Testis (tissue), 2 donors: ENCODE measurements at regions not wholly inside any gene's neighbourhood (a gene's known extent, or its start where the extent isn't known, plus 50 kb on each side); places are given as distances from the start of the nearest gene placed in this dataset.

Experiments used
- DNase-seq: peaks from one replicate; pipeline ENCODE4 v3.0.0-alpha.2; 2019
- H3K27ac ChIP-seq, 2 donors: fragments of 200-600 bp; sonication (generic); one replicate each; pipeline ENCODE4 v1.5.1; 2019
- H3K27me3 ChIP-seq: fragments of 200-600 bp; sonication (generic); one replicate; pipeline ENCODE4 v1.5.1; 2019
- H3K36me3 ChIP-seq: fragments of 200-600 bp; sonication (generic); one replicate; pipeline ENCODE4 v1.5.1; 2017; ENCODE audit warnings: low read depth; ENCODE audit errors: missing control alignments
- H3K4me1 ChIP-seq: fragments of 200-600 bp; sonication (generic); one replicate; pipeline ENCODE4 v1.5.1; 2019
- H3K4me3 ChIP-seq, 2 donors: fragments of 200-600 bp; sonication (generic); one replicate each; pipeline ENCODE4 v1.5.1; 2017 to 2019
- H3K9me3 ChIP-seq: fragments of 200-600 bp; sonication (generic); one replicate; pipeline ENCODE4 v1.5.1; 2017
- POLR2A ChIP-seq: fragments of 450-650 bp; IDR thresholded peaks from one replicate; pipeline ENCODE4 v1.6.1; 2017; ENCODE audit warnings: antibody characterized with exemption, mild to moderate bottlenecking, moderate library complexity
- WGBS, 2 donors: methylation state at CpG; one replicate each; pipeline ENCODE4 v1.1.5; 2018; 5-methylcytosine and 5-hydroxymethylcytosine counted together
- intact Hi-C: fragments of 100-400 bp; cut with DNase I; formaldehyde crosslinking; loops from one replicate; pipeline ENCODE4 v1.15.1; 2023; ENCODE audit warnings: low total_unique reads
- TF ChIP-seq, protein P1 (sequence below), 3 experiments: fragments of 450-650 bp in 2 of 3; fragments of 200-600 bp in 1 of 3; sonication (generic) in 1 of 3; IDR thresholded peaks; one replicate each; pipeline ENCODE4 v1.5.1; 2016 to 2019; ENCODE audit warnings: antibody characterized with exemption in 3 of 3, mild to moderate bottlenecking in 2 of 3, moderate library complexity in 1 of 3

DNA sequence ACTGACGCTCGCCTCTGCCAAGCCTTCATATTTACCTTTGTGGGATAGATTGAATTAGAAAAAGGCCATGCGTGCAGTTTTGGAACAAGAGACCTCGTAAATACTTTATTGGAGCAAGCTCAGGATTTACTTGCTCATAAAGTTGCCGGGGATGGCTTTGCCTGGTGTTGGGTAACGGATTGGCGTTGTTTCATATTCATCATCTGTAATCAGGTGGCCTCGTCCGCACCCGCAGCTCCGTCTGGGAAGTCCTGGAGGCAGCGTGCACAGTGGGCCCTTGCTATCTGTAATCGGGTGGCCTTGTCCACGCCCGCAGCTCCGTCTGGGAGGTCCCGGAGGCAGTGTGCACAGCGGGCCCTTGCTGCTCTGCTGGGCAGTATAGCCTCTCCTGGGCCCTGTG lies 1209.3 kb downstream of the BRD1 start:
- Histone ChIP-seq H3K36me3 (no peaks in the 10 kb centered on the region), H3K4me3 (no peak overlapping the region), H3K4me1 (no peaks in the 10 kb centered on the region), H3K27me3 (no peaks in the 10 kb centered on the region), H3K27ac (no peak overlapping the region), H3K9me3 (no peaks in the 10 kb centered on the region)
- intact Hi-C loops = no loop called here
- TF ChIP-seq, protein P1, sequence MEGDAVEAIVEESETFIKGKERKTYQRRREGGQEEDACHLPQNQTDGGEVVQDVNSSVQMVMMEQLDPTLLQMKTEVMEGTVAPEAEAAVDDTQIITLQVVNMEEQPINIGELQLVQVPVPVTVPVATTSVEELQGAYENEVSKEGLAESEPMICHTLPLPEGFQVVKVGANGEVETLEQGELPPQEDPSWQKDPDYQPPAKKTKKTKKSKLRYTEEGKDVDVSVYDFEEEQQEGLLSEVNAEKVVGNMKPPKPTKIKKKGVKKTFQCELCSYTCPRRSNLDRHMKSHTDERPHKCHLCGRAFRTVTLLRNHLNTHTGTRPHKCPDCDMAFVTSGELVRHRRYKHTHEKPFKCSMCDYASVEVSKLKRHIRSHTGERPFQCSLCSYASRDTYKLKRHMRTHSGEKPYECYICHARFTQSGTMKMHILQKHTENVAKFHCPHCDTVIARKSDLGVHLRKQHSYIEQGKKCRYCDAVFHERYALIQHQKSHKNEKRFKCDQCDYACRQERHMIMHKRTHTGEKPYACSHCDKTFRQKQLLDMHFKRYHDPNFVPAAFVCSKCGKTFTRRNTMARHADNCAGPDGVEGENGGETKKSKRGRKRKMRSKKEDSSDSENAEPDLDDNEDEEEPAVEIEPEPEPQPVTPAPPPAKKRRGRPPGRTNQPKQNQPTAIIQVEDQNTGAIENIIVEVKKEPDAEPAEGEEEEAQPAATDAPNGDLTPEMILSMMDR (IDR thresholded peaks at IDR 0.05) = no peak
- TF ChIP-seq POLR2A = no peak
- WGBS, 2 donors = 76 to 91% methylated on average over 18 of the region's 18 CpGs
- no peak for DNase-seq

DNA sequence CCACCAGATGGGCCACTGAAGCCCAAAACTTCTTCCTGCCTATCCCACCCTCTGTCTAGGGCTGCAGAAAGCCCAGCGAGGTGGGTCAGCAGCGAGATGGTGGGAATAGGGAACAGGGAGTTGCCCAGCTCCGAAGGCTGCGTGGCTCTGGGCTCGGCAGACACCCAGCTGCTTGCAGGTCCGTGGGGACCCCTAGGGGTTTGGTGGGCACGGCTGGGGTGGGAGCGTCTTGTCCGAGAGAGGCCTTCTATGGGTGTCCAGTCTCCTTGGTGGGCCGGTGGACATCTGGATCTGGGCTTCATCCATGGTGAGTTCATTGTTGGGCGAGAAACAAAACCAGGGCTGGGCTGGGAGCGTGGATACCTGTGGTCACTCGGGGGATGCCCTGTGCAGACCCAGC lies 1211.0 kb downstream of the BRD1 start:
- Histone ChIP-seq H3K36me3 (no peaks in the 10 kb centered on the region), H3K27me3 (no peaks in the 10 kb centered on the region), H3K9me3 (no peaks in the 10 kb centered on the region), H3K27ac (no peak overlapping the region), H3K4me1 (no peaks in the 10 kb centered on the region), H3K4me3 (no peak overlapping the region)
- DNase-seq = no peak
- intact Hi-C loops = no loop called here
- WGBS, 2 donors = 85 to 94% methylated on average over 12 to 13 of the region's 13 CpGs
- TF ChIP-seq, protein P1 (IDR thresholded peaks at IDR 0.05) = no peak
- TF ChIP-seq POLR2A = no peak

DNA sequence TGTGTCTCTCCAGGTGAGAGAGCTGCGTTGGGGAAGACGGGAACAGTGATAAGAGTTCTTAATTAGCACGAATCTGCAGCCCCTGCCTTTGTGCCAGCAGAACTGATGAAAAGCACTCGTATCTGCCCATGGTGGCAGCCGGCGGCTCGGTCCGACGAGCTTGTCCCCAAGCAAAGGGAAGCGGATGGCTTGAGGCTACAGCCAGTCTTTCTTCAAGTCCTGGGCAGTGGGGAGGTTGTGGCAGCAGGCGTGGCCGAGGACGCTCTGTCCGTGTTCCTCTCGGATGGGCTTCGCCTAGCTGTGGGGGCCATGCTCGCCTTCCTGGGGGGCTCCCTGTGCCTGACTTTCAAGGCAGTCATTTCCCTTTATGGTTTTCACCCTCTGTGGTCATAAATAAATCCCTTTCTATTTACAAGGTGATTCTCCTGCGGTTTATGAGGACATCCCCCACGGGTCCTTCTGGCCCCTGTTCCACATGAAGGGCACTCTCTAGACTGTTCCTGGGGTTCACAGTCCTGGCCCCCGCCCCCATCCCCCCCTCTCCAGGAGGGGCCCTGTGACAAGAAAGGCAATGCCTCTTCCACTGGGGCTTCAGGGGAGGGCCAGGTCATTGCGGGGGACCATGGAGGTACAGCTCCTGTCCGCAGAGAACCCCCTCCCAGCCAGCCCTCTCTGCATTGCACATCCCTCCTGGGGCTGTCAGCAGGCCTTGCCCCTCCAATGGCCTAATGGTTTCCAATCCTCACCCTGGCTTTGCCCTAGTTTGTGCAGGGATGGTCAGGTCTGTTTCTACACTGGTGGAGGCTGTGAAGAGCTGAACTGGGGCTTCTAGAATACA lies 1212.3 kb downstream of the BRD1 start:
- Histone ChIP-seq H3K9me3 (no peaks in the 10 kb centered on the region), H3K27me3 (no peaks in the 10 kb centered on the region), H3K36me3 (no peaks in the 10 kb centered on the region), H3K4me1 (no peaks in the 10 kb centered on the region), H3K4me3 (no peak overlapping the region), H3K27ac (no peak overlapping the region)
- TF ChIP-seq, protein P1 (IDR thresholded peaks at IDR 0.05) = no peak
- intact Hi-C loops = no loop called here
- no peak for DNase-seq
- WGBS, 2 donors = 86% methylated on average over 14 to 22 of the region's 22 CpGs

DNA sequence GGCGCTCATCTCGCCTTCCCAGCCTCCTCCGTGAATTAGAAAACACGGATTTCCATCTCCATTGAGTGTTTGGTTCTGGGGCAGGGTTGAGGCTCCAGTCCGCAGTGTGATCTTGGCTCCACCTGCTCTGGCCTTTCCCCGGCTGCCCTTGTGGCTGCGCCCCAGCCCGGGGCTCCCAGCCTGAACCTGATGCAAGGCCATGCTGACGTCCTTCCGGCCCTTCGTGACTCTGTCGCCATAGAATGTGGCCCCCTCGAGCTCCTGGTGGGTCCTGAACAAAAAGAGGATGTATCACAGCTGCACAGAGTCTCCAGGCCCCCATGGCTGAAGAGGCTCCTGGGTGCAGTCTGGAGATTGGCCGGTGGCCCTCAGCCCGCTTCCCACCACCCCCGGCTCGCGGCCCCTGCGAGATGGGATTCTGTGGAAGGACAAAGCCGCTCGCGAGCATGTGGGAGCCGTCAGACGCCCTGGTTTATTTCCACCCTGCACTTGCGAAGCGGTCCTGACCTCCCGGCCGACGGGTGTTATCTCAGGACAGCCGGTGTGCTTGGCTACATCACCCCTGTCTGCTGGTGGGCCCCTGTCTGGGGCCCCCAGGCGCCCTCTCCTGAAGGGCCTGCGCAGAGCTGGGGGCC lies 1214.0 kb downstream of the BRD1 start:
- 82 to 93% methylated on average over 13 to 26 of the region's 32 CpGs for WGBS, 2 donors
- no peak for TF ChIP-seq POLR2A
- TF ChIP-seq, protein P1 (IDR thresholded peaks at IDR 0.05) = no peak
- intact Hi-C loops = no loop called here
- no peaks in the 10 kb centered on the region for H3K36me3 ChIP-seq
- no peaks in the 10 kb centered on the region for H3K27me3 ChIP-seq
- DNase-seq = no peak
- H3K4me3 ChIP-seq = no peak overlapping the region
- no peaks in the 10 kb centered on the region for H3K9me3 ChIP-seq
- no peaks in the 10 kb centered on the region for H3K4me1 ChIP-seq
- no peak overlapping the region for H3K27ac ChIP-seq
